SK-N-SH (cell line): ENCODE measurements at regions not wholly inside any gene's neighbourhood (a gene's known extent, or its start where the extent isn't known, plus 50 kb on each side); places are given as distances from the start of the nearest gene placed in this dataset.
"Not testable (repeated sequence)": the region's sequence is repeated elsewhere in the genome, so short reads cannot be mapped to it uniquely, and the experiment has no call there.

Source experiments
- EP300 ChIP-seq, 2 experiments: IDR thresholded peaks; 2 replicates each; pipeline versions ENCODE4 v1.4.0 to v1.6.1; 2012; ENCODE audit warnings: borderline replicate concordance in 1 of 2, low read depth in 1 of 2, low read length in 1 of 2
- EZH2phosphoT487 ChIP-seq: fragments of 200-600 bp; sonication (generic); IDR thresholded peaks from 2 replicates; pipeline ENCODE4 v1.6.1; 2017; ENCODE audit warnings: low read depth, mixed run types, mild to moderate bottlenecking, antibody characterized with exemption, moderate library complexity, borderline replicate concordance
- FOSL2 ChIP-seq: IDR thresholded peaks from 2 replicates; pipeline ENCODE4 v1.4.0; 2012; ENCODE audit warnings: low read depth, mild to moderate bottlenecking, moderate library complexity, borderline replicate concordance
- JUND ChIP-seq: IDR thresholded peaks from 2 replicates; pipeline ENCODE4 v1.4.0; 2012
- MXI1 ChIP-seq: IDR thresholded peaks from 2 replicates; pipeline ENCODE4 v1.6.1; 2012; ENCODE audit warnings: mild to moderate bottlenecking, low read depth, low read length, improper control_type of control experiment
- NFIC ChIP-seq: IDR thresholded peaks from 2 replicates; pipeline ENCODE4 v1.4.0; 2012; ENCODE audit warnings: borderline replicate concordance
- POLR2AphosphoS5 ChIP-seq: IDR thresholded peaks from 2 replicates; pipeline ENCODE4 v1.6.1; 2012; ENCODE audit warnings: low read depth, low read length
- SIN3A ChIP-seq: IDR thresholded peaks from 2 replicates; pipeline ENCODE4 v1.6.1; 2012; ENCODE audit warnings: low read depth, mild to moderate bottlenecking, low read length, moderate library complexity, borderline replicate concordance
- SMC3 ChIP-seq: IDR thresholded peaks from 2 replicates; pipeline ENCODE4 v1.6.1; 2012; ENCODE audit warnings: low read depth, low read length, improper control_type of control experiment
- TF ChIP-seq, protein P1 (sequence below): fragments of 200-600 bp; sonication (generic); IDR thresholded peaks from 2 replicates; pipeline ENCODE4 v1.6.1; 2017; ENCODE audit warnings: antibody characterized with exemption, mild to moderate bottlenecking, moderate library complexity
- TF ChIP-seq, protein P2 (sequence below): IDR thresholded peaks from 2 replicates; pipeline ENCODE4; 2012
- TF ChIP-seq, protein P3 (sequence below): fragments of 150-350 bp; IDR thresholded peaks from 2 replicates; pipeline ENCODE4 v1.6.1; 2017; ENCODE audit warnings: antibody characterized with exemption, low read length, low read depth, borderline replicate concordance

DNA sequence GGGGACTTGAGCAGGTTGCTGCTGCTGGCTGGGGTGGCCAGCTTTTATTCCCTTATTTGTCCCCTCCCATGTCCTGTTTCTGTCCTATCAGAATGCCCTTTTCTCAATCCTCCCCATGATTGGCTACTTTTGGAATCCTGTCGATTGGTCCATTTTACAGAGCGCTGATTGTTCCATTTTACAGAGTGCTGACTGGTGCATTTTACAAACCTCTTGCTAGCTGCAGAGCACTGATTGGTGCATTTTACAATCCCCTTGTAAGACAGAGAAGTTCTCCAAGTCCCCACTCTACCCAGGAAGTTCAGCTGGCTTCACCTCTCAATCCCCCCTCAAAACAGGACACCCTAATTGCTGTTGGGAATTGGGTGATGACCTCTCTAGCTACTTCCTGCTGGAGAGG is 608.0 kb downstream of the C12orf50 start:
- not testable (repeated sequence) for TF ChIP-seq EZH2phosphoT487; JUND; FOSL2; POLR2AphosphoS5; EP300 (IDR thresholded peaks at IDR 0.05; ENCODE audit: borderline replicate concordance in 1 of 2, low read depth in 1 of 2, low read length in 1 of 2); SIN3A; MXI1; SMC3; NFIC
- TF ChIP-seq, protein P1, sequence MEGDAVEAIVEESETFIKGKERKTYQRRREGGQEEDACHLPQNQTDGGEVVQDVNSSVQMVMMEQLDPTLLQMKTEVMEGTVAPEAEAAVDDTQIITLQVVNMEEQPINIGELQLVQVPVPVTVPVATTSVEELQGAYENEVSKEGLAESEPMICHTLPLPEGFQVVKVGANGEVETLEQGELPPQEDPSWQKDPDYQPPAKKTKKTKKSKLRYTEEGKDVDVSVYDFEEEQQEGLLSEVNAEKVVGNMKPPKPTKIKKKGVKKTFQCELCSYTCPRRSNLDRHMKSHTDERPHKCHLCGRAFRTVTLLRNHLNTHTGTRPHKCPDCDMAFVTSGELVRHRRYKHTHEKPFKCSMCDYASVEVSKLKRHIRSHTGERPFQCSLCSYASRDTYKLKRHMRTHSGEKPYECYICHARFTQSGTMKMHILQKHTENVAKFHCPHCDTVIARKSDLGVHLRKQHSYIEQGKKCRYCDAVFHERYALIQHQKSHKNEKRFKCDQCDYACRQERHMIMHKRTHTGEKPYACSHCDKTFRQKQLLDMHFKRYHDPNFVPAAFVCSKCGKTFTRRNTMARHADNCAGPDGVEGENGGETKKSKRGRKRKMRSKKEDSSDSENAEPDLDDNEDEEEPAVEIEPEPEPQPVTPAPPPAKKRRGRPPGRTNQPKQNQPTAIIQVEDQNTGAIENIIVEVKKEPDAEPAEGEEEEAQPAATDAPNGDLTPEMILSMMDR: not testable (repeated sequence)
- TF ChIP-seq, protein P2, sequence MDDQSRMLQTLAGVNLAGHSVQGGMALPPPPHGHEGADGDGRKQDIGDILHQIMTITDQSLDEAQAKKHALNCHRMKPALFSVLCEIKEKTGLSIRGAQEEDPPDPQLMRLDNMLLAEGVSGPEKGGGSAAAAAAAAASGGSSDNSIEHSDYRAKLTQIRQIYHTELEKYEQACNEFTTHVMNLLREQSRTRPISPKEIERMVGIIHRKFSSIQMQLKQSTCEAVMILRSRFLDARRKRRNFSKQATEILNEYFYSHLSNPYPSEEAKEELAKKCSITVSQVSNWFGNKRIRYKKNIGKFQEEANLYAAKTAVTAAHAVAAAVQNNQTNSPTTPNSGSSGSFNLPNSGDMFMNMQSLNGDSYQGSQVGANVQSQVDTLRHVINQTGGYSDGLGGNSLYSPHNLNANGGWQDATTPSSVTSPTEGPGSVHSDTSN: not testable (repeated sequence)
- TF ChIP-seq, protein P3, sequence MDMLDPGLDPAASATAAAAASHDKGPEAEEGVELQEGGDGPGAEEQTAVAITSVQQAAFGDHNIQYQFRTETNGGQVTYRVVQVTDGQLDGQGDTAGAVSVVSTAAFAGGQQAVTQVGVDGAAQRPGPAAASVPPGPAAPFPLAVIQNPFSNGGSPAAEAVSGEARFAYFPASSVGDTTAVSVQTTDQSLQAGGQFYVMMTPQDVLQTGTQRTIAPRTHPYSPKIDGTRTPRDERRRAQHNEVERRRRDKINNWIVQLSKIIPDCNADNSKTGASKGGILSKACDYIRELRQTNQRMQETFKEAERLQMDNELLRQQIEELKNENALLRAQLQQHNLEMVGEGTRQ: not testable (repeated sequence)
